ENCODE measurements at regions not wholly inside any gene's neighbourhood (a gene's known extent, or its start where the extent isn't known, plus 50 kb on each side); places are given as distances from the start of the nearest gene placed in this dataset.

DNA sequence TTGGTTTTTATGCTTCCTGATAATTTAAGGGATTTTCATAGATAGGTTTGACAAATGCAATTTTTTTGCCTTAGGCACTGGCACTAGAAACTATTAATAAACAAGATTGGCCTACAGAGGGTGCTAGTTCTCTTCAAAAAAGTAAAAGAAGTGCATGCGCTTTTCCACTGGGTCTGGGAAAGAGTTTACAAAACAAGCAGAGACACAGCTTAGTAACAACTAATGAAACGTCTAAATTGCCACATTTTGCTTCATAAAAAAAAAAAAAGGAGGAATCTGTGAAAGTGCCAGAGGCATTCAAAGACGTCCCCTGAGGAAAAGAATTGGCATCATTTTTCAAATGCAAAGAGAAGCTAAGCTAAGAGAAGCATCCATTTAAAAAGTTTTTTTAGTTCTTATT lies 58.3 kb upstream of the EEA1 start:
- intact Hi-C loops (cut with DNase I): loop anchor here (5.0 kb wide), 2 partner anchors 410 to 430 kb away; no protein-coding TSS in a partner anchor

GRCh38 chr12:92987846-92988621 lies 58.9 kb upstream of the EEA1 start:
- Histone ChIP-seq H3K4me3 (no peak overlapping the region), H3K4me1 (replicated peaks) (no peaks in the 10 kb centered on the region), H3K9me3 (no peaks in the 10 kb centered on the region), H3K27ac (peak overlapping the region in 1 of 2 donors; percentile 14), H3K27me3 (replicated peaks; ENCODE audit: insufficient read depth) (no peaks in the 10 kb centered on the region), H3K36me3 (no peaks in the 10 kb centered on the region)
- intact Hi-C loops (cut with DNase I): loop anchor here (5.0 kb wide), 2 partner anchors 409 to 429 kb away; no protein-coding TSS in a partner anchor
- no peak for TF ChIP-seq CTCF (IDR thresholded peaks at IDR 0.05)
- TF ChIP-seq POLR2AphosphoS5 (IDR thresholded peaks at IDR 0.05): no peak
- TF ChIP-seq POLR2A (IDR thresholded peaks at IDR 0.05): no peak
- WGBS: 88% methylated on average over 4 of the region's 4 CpGs
- no peak for DNase-seq (ENCODE audit: low spot score)

More for the DNA sequence above, 58.3 kb upstream of the EEA1 start:
- Histone ChIP-seq H3K4me3 (no peak overlapping the region), H3K4me1 (replicated peaks) (no peaks in the 10 kb centered on the region), H3K36me3 (no peaks in the 10 kb centered on the region), H3K9me3 (no peaks in the 10 kb centered on the region), H3K27ac (peak overlapping the region in 1 of 2 donors; percentile 14), H3K27me3 (replicated peaks; ENCODE audit: insufficient read depth) (no peaks in the 10 kb centered on the region)
- WGBS: under 1% methylated on average over 3 of the region's 3 CpGs
- DNase-seq (ENCODE audit: low spot score): peak; percentile 58
- TF ChIP-seq POLR2AphosphoS5 (IDR thresholded peaks at IDR 0.05): peak; percentile 68
- peak; percentile 27 to 92 (median 76) for TF ChIP-seq CTCF (IDR thresholded peaks at IDR 0.05)
- no peak for TF ChIP-seq POLR2A (IDR thresholded peaks at IDR 0.05)

DNA sequence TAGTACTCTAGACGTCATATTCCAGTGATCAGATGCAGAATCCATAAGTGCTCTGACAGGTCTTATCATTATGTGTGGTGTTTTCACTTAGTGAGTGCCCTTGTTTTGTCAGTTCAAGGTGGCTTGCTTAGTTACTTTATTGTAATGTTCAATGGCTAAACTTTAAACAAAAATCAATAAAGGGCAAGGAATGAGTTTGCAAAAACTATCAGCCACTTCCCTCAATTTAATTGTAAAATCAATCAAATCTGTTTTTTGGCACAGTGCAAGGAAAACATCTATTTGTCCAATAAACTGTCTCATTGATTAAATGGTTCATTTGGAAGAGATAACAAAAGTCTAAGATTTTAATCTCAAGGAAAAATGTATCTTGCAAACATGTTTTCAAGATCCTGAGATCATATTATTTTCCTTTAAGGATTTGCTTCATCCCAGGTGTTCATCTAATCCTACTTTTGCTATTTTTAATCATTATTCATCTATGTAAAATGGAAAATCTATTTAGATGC lies 59.6 kb upstream of the EEA1 start:
- H3K27ac ChIP-seq: peak overlapping the region in 1 of 2 donors; percentile 9
- H3K36me3 ChIP-seq: no peaks in the 10 kb centered on the region
- DNase-seq (ENCODE audit: low spot score): no peak
- no peak overlapping the region for H3K4me3 ChIP-seq
- no peaks in the 10 kb centered on the region for H3K4me1 ChIP-seq (replicated peaks)
- H3K9me3 ChIP-seq: no peaks in the 10 kb centered on the region
- intact Hi-C loops (cut with DNase I): loop anchor here (5.0 kb wide), 2 partner anchors 409 to 429 kb away; no protein-coding TSS in a partner anchor
- 8% methylated on average over 1 of the region's 1 CpG for WGBS
- no peaks in the 10 kb centered on the region for H3K27me3 ChIP-seq (replicated peaks; ENCODE audit: insufficient read depth)
- TF ChIP-seq POLR2A (IDR thresholded peaks at IDR 0.05) (no peak), CTCF (IDR thresholded peaks at IDR 0.05) (no peak)

DNA sequence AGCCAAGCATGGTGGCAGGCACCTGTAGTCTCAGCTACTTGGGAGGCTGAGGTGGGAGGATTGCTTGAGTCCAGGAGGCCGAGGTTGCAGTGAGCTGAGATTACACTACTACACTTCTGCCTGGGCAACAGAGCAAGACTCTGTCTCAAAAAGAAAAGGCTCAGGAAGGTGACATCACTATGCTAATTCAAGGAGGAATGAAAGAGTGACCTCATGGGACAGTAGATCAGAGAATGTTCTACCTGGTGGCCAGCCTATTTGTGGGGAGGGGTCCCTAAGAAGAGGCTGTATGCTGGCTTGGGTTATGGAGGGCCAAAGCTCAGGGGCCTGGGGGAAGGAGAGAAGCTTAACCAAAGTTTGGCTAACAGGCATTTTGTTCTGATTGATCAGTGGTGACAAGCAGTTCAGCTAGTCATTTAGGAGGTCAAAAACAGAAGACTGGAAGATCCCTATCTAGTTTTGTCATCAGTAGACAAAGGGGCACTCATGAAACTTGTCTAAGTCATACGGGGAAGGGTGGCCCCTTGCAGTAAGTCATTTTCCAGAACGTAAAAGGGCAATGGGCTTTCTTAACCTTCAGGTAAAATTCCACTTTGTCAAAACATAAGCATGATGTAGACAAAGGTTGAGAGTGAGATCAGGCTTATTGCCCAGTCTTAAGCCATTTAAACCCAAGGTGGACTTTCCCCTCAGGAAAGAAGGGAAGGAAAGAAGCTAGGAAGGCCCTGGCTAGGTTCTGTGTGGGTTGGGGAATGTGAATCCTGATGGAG lies 60.8 kb upstream of the EEA1 start:
- no peak overlapping the region for H3K4me3 ChIP-seq
- no peak for DNase-seq (ENCODE audit: low spot score)
- peak overlapping the region in 1 of 2 donors; percentile 9 for H3K27ac ChIP-seq
- 81% methylated on average over 3 of the region's 3 CpGs for WGBS
- intact Hi-C loops (cut with DNase I): loop anchor here (5.0 kb wide), 2 partner anchors 407 to 427 kb away; no protein-coding TSS in a partner anchor
- TF ChIP-seq CTCF (IDR thresholded peaks at IDR 0.05) (no peak), POLR2AphosphoS5 (IDR thresholded peaks at IDR 0.05) (no peak), POLR2A (IDR thresholded peaks at IDR 0.05) (no peak)
- no peaks in the 10 kb centered on the region for H3K9me3 ChIP-seq
- no peaks in the 10 kb centered on the region for H3K4me1 ChIP-seq (replicated peaks)
- H3K36me3 ChIP-seq: no peaks in the 10 kb centered on the region
- H3K27me3 ChIP-seq (replicated peaks; ENCODE audit: insufficient read depth): no peaks in the 10 kb centered on the region
